ENCODE measurements at regions not wholly inside any gene's neighbourhood (a gene's known extent, or its start where the extent isn't known, plus 50 kb on each side); places are given as distances from the start of the nearest gene placed in this dataset.

GRCh38 chr10:5588603-5589002, 63.8 kb downstream of the CALML3 start:
- TF ChIP-seq CTCF (IDR thresholded peaks at IDR 0.05): no peak
- TF ChIP-seq POLR2A (IDR thresholded peaks at IDR 0.05): no peak

Measured in breast epithelium (tissue), 3 donors.